GM21528 (cell line): ENCODE measurements at regions not wholly inside any gene's neighbourhood (a gene's known extent, or its start where the extent isn't known, plus 50 kb on each side); places are given as distances from the start of the nearest gene placed in this dataset.
"Not testable (repeated sequence)": the region's sequence is repeated elsewhere in the genome, so short reads cannot be mapped to it uniquely, and the experiment has no call there.

Source experiments
- ATAC-seq: cut with Tn5 transposase; IDR thresholded peaks from one replicate; pipeline ENCODE4 v1.9.1; 2021; ENCODE audit warnings: mild to moderate bottlenecking, moderate library complexity; ENCODE audit not compliant: unreplicated experiment, low FRiP score

DNA sequence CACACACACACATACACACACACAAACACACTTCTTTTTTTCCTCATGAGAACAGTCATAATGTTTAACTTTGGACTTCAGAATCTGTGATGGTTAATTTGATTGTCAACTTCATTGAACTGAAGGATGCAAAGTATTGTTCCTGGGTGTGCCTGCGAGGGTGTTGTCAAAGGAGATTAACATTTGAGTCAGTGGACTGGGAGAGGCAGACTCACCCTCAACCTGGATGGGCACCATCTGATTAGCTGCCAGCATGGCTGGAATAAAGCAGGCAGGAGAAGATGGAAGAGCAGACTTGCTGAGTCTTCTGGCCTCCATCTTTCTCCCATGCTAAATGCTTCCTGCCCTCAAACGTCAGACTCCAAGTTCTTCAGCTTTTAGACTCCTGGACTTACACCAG is 167.6 kb upstream of the CRBN start:
- ATAC-seq = not testable (repeated sequence)

DNA sequence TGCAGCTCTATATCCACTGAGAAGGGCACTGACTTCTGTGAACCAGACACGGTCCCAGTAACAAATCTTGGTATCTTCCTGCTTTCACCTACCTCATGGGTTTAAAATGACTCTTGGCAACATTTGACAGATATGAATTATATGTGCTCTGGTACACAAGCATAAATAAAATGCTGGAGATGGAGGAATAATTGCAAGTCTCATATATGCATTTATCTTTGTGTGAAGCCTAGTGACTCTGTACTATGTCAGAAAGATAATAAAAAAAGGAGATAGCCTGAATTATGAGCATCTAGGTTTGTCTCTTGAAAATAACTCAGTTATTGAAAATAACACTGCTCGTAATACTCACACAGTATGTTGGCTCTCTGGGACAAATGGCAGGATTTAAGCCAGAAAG is 167.1 kb upstream of the CRBN start:
- ATAC-seq = no peak

DNA sequence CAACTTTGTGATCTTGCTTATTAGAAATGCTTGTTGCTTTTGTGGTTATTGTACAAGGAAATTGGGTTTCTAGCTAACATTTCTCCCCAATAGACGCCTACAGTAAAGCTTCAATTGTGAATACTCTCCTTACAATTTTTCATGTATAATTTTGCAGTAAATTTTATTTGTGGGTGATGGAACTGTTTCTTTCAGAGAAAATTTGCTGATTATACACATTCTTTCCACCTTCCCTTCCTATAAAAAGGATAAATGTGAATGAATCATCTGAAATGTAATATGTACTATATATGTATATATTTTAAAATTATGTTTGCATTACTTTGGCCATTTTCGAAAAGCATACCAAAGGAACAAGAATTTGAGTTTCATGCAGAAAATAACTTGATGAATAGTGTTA is 162.7 kb upstream of the CRBN start:
- no peak for ATAC-seq

DNA sequence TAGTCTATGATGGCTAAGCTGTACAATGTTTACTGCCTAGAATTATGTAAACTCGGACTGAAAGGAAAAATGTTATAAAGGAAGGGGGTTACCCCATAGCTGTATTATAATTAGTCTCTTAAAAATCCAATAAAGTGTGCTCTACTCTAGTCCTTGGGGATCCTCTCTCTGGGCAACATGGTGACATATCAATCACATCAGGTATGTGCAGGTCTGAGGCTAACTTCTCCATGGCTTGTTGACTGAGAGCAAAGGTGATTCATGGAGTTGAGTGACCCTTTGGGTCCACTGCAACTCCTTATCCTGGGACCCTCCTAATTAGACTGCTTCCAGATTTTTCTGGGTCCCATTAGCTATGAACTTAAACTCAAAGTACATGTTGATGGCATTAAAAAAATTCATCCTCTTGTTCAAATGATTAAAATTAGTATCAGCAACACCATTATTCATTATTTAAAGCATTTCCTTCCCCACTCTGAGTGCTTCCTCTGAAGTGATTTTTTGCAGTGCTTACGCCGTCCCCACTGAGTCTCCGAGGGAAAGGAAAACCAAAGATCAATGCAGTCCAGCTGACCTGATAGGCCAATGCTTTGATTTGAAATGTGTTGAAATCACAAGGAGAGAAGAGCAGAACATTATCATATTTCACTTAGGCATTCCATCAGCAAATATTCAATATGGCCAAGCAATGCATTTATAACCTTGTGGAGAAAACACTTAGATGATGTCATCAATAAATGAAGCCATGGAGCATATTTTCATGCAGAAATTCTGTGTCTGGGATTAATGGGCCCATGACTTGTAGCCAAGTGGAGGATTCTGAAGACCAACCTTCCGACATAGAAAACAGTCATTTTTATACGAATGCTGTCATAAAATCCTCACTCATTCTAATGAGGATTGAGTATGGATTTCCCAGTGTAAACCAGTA is 161.7 kb upstream of the CRBN start:
- no peak for ATAC-seq

DNA sequence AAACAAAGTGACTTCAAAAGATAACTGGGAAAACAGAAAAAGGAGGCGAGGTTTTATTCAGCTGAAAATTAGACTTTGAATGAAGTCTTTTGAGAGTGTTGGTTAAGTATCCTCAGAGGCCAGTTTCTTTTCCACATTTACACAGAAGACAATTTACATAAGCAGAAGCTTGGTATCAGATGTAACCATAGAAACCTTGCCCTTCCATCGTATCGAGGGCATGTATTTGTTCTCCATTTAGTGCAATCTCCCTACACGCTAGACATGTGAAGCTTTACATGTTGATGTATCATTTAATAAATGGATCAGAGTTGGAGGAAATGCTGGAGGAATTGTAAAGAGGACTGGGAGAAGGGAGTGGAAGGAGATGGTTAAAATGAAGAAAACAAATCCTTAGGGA is 161.0 kb upstream of the CRBN start:
- no peak for ATAC-seq

DNA sequence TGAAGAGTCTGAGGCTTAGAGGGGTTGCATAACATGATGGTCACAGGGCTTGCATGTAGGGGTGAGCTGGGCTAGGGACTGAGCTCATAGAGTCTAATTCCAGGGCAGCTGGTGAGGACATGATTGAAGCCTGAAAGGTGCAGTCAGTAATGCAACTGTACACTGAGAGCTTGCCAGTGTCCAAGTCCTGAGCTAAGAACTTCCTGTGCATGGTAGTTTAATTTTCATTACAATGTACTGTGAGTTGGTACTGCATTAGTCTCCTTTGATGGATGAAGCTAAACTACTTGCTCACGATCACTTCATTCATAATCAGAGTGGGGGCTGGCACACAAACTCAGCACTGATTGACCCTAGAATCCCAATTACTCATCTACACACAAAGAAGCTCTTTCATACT is 156.4 kb upstream of the CRBN start:
- ATAC-seq = no peak

DNA sequence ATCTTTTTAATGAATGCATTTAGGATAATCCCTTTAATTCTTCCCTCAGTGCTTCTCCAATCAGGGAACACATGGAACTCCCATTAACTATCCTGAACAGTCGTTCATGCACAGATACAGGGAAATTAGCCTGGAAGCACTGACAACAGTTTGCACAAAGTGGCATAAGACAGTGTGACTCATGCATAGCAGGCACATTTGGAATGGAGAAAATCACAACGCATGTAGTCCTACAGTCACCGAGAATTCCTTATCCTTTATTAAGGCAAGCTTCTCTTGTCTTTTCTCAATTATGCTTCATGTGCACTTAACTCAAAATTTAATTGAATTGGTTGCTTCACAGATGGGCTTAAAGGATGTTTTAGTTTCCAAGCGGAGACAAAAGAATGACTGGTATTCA is 155.0 kb upstream of the CRBN start:
- ATAC-seq = no peak

DNA sequence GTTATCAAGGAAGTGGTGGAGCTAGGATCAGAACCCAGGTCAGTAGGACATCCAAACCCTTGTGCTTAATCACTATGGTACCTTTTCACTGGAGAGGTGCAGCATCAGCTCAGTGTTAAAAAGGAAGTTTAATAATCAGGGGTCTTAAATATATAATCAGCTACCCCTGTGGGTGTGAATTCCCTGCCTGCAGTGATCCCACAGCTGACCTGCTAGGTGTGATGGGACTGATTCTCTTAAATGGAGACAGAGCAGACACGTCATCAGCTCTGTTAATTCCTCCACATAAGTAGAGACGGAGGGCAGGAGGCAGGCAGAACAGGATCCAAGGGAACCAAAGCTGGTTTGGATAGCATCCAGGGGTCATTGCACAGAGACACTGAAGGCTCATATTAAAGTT is 154.1 kb upstream of the CRBN start:
- no peak for ATAC-seq

DNA sequence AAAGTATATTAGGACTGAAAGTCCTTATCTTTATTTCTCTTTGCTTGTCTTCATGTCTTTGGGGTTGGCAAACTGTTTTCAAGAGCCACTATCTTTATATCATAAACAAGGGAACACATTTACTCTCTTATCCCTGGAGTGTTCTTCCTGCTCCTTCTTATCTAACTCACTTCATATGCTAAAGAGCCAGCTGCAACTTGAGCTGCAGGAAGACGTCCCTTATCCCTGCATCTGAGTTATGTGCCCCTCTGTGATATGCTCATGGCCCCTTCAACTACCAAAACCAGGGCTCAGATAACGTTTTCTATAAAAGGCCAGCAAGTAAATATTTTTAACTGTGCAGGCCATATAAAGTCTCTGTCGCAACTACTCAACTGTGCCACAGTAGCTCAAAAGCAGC is 137.0 kb upstream of the CRBN start:
- ATAC-seq = no peak

DNA sequence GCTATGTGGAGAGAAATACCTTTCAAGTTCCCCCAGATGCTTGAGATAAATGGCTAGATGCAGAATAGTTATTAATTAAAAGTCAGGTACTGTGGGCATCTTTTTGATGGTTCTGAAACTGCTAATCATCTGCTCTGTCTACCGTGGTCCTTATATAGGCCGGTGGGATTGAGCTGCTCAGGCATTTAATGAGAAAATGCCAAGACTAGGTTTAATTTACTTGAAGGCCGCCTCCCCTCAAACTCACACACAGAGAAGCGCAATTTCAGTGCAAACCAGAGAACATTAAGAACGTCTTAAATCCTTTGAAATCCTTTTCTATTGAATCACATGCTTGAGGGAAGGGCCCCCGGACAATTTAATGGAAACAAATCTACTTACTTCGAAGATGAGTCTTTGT is 136.4 kb upstream of the CRBN start:
- no peak for ATAC-seq

DNA sequence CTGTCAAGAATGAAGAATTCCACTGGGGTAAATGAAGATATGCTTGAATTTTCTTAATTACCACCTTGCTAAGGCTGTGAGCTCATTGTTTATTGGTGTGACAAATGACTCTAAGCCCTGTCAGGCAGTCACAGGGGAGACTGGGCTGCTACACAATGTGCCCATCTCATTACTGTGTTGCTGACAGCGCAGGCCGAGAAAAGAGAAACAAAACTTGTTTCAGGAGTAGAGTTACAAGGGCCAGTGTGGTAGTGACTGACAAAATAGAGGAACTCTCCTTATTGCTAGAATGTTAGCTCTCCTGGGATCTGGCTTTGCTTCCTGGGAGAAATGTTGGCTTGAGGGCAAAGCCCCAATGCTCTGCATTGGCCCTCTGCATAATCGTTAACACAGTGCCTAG is 130.4 kb upstream of the CRBN start:
- ATAC-seq = no peak

DNA sequence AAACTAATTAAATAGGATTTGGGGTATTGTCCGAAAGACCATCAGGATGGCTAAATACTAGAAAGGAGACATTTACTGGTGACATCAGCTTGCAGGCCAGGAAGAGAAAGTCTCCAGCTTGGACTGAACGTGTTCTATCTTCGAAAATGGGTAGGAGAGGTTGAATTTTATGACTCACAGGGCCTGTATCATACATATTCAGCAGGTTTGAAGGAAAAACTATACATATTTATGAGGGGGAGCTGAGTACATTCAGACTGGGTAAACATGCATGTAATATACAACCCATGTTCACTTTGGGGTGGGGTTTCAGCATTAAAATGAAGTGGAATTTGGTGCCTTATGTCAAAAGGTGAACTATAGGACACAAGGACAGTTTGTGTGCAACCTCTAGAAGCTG is 129.3 kb upstream of the CRBN start:
- no peak for ATAC-seq

DNA sequence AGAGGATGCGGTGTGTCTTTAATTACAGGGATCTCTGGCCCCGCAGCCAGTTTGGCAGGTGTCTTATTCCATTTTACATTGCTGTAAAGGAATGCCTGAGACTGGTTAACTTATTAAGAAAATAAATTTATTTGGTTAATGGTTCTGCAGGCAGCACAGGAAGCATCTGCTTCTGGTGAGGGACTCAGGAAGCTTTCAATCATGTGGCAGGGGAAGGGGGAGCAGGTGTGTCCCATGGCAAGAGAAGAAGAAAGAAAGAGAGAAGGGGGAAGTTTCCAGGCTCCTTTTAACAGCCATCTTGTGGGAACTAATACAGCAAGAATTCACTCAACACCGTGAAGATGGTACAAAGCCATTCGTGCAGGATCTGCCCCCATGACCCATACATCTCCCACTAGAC is 128.0 kb upstream of the CRBN start:
- ATAC-seq = no peak

DNA sequence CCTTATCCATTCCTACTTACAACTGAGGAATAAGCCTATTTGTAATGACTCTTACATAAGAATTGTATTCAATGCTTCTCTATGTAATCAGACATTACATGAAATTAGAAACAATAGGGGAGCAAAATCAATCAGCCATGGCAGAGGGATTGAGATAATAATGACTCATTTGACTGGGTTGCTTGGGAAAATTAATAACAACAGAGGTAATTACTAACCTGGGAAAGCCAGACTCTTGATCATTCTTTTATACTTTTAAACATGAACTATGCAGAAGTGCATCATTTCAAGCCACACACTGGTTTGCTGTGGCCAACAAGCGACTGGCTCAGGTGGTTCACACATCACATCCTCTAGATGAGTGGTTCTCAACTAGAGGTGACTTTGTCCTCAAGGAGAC is 126.3 kb upstream of the CRBN start:
- ATAC-seq = no peak

DNA sequence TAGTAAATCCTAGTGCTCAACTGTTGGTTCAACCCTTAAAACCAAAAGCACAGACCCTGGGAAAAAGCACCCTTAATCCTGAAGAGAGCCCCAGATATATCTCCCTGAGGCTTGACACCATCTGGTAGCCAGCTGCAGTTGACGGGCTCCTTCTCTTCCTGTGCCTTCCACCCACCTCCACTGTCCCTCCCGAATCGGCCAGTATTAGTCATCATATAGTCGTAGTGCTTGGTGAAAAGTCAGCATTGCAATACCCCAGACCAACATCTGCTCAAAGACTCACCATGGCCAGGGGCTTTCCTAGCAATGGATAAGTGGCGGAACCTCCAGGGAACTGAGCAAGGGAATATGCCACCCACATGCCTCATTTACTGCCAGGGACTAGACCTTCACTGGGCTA is 125.6 kb upstream of the CRBN start:
- ATAC-seq = no peak

DNA sequence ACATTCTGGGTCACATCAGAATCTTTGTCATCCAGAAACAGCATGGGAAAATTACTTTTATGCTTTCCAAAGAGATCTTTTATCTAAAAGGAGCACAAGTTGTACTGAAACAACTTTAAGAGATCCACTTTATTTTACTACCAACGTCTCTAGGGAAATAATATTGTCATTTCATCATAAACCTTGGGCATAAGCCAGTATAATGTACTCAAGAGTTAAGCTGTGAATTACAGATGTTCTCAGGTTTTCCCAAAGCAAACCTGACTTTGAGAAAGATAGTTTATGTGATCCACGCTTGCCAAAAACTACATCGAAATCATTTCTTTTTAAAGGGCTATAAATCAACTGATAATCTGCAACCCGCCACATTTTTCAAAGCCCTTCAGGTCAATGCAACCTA is 124.1 kb upstream of the CRBN start:
- ATAC-seq = no peak

DNA sequence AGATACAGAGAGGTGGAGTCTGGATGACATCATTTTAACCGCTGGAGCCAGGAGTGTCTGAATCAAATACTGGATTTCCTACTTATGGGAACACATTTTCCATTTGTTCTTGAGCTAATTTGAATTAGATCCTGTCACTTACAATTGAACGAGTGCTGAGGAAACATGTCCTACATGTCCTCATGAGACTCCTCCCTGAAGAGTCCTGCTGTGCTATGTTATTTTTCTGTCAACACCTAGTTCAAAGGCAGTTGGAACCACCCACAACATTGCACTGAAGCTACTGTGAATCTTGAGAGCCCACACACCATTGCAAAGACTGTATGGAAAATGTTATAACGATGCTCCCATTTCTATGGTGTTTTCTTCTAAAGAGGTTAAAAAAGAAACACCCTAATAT is 123.5 kb upstream of the CRBN start:
- ATAC-seq = no peak

DNA sequence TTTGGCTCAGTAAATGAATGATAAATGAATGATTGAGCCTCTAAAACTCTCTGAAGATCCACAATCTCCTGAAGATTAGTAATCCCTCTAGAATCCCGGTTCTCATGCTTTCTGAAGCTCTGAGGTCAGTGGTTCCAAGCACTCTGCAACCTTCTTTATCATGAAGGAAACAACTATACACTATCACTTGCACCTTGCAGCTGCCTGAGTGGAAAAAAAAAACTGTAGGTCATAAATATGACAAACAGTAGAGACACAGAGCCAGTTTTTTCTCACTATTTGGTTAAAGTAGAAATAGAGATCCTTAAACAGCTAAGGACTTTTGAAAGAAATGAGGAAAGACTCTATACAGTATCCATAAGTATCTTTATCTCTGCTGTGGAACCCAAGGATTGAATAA is 122.0 kb upstream of the CRBN start:
- ATAC-seq = no peak

DNA sequence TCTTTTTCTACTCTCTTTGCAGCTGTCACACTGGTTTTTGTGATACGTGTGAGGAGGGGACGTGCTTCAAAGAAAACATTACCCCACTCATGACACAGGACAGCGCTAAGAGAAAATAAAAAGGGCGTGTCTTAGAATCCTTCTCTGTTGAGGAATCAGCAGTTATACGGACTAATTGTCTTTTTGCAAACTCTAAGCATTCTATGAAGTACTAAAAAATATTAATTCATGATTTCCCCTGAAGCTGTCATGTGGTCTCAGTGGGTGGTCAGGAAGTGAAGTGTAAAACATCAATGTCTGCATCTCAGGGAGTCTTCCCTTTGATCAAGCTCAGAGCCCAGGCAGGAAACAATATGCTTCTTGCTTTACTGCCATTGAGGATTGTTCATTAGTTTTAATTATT is 117.5 kb upstream of the CRBN start:
- ATAC-seq = no peak

DNA sequence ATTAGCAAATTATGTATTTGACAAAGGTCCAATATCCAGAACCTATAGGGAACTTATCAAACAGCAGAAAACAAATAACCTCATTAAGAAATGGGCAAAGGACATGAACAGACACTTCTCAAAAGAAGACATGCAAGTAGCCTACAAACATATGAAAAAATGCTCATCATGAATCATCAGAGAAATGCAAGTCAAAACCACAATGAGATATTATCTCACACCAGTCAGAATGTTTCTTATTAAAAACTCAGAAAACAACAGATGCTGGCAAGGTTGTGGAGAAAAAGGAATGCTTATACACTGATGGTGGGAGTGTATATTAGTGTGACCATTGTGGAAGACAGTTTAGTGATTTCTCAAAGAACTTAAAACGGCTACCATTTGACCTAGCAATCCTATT is 116.1 kb upstream of the CRBN start:
- no peak for ATAC-seq

DNA sequence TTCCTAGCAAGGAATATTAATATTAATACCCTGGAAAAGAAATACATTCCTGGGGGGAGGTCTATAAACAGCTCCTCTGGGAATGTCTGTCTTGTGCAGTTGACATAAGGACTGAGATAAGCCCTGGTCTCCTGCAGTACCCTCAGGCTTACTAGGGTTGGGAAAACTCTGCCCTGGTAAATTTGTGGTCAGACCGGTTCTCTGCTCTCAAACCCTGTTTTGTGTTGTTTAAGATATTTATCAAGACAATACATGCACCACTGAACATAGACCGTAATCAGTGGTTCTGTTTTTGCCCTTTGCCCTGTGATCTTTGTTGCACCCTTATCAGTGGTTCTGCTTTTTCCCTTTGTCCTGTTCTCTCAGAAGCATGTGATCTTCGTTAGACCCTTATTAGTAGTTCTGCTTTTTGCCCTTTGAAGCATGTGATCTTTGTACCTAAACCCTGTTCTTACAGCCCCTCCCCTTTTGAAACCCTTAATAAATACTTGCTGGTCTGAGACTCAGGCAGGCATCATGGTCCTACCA is 112.3 kb upstream of the CRBN start:
- ATAC-seq = not testable (repeated sequence)

DNA sequence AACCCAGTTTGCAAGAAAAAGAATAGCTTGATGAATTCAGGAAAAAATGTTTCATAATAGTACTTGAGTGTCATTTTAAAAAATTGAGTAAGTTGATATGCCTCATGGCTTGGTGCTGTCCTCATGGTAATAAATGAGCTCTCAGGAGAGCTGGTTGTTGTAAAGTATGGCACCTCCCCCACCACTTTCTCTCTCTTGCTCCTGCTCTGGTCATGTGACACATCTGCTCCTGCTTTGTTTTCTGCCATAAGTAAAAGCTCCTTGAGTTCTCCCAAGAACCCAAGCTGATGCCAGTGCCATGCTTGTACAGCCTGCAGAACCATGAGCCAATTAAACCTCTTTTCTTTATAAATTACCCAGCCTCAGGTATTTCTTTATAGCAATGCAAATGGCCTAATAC is 108.8 kb upstream of the CRBN start:
- no peak for ATAC-seq
